Choroid plexus epithelial cell (primary cell): ENCODE measurements at regions not wholly inside any gene's neighbourhood (a gene's known extent, or its start where the extent isn't known, plus 50 kb on each side); places are given as distances from the start of the nearest gene placed in this dataset.

ENCODE experiments used
- DNase-seq: peaks from one replicate; pipeline ENCODE4 v3.0.0-alpha.2; 2010; ENCODE audit warnings: low read depth
- H3K4me3 ChIP-seq: 2 replicates; pipeline ENCODE4 v1.5.1; 2011; ENCODE audit warnings: low read depth, mild to moderate bottlenecking, control low read depth, low read length, moderate library complexity
- CTCF ChIP-seq: conservative IDR thresholded peaks from 2 replicates; pipeline ENCODE4 v1.5.1; 2011; ENCODE audit warnings: low read depth, mild to moderate bottlenecking, control low read depth, inconsistent platforms, low read length, moderate library complexity

- H3K4me3 ChIP-seq: no peak overlapping the region
- DNase-seq: peak; percentile 72
- TF ChIP-seq CTCF: no peak
These were observed 160.0 kb downstream of the OSR1 start for GRCh38 chr2:19198381-19198780.

- no peak overlapping the region for H3K4me3 ChIP-seq
- TF ChIP-seq CTCF: no peak
- DNase-seq: peak; percentile 61
These were observed 162.8 kb downstream of the OSR1 start for GRCh38 chr2:19195661-19196060.

- DNase-seq: peak; percentile 61
- H3K4me3 ChIP-seq: no peak overlapping the region
- no peak for TF ChIP-seq CTCF
These were observed 169.0 kb downstream of the OSR1 start for GRCh38 chr2:19189391-19189790.

- no peak overlapping the region for H3K4me3 ChIP-seq
- no peak for DNase-seq
- no peak for TF ChIP-seq CTCF
These were observed 171.0 kb downstream of the OSR1 start for GRCh38 chr2:19187323-19188020.

- H3K4me3 ChIP-seq: no peak overlapping the region
- TF ChIP-seq CTCF: no peak
- DNase-seq: peak; percentile 43
These were observed 173.3 kb downstream of the OSR1 start for GRCh38 chr2:19185086-19185485.

- no peak overlapping the region for H3K4me3 ChIP-seq
These were observed 180.2 kb downstream of the OSR1 start for GRCh38 chr2:19178175-19178574.

More at GRCh38 chr2:19178175-19178574, 180.2 kb downstream of the OSR1 start:
- TF ChIP-seq CTCF: no peak
- DNase-seq: peak; percentile 53
